Lung microvascular endothelial cell (primary cell): ENCODE measurements at regions not wholly inside any gene's neighbourhood (a gene's known extent, or its start where the extent isn't known, plus 50 kb on each side); places are given as distances from the start of the nearest gene placed in this dataset.

Experiments
- DNase-seq, 2 donors: peaks; one replicate each; pipeline versions ENCODE4 v3.0.0 to v3.0.0-alpha.2; 2010; ENCODE audit warnings: low read depth in 2 of 2

- no peak for DNase-seq
Measured at GRCh38 chr14:30297876-30298795, 260.8 kb upstream of the G2E3 start.

GRCh38 chr14:30299915-30300314 lies 259.0 kb upstream of the G2E3 start:
- DNase-seq, result peak in 1 of 2 donors; percentile 25

- no peak for DNase-seq
Measured at GRCh38 chr14:30303350-30303749, 255.6 kb upstream of the G2E3 start.

GRCh38 chr14:30305346-30305745 lies 253.6 kb upstream of the G2E3 start:
- no peak for DNase-seq

GRCh38 chr14:30309405-30309804 lies 249.6 kb upstream of the G2E3 start:
- DNase-seq, result no peak

GRCh38 chr14:30312214-30312613 lies 246.7 kb upstream of the G2E3 start:
- DNase-seq, result no peak

- no peak for DNase-seq
Measured at GRCh38 chr14:30317729-30318128, 241.2 kb upstream of the G2E3 start.

GRCh38 chr14:30322819-30323218 lies 236.1 kb upstream of the G2E3 start:
- DNase-seq, result no peak

- no peak for DNase-seq
Measured at GRCh38 chr14:30330033-30330432, 228.9 kb upstream of the G2E3 start.

GRCh38 chr14:30330445-30330844 lies 228.5 kb upstream of the G2E3 start:
- DNase-seq, result no peak

GRCh38 chr14:30331030-30331429 lies 227.9 kb upstream of the G2E3 start:
- DNase-seq, result no peak

GRCh38 chr14:30332374-30332773 lies 226.6 kb upstream of the G2E3 start:
- DNase-seq, result no peak

GRCh38 chr14:30333934-30334333 lies 225.0 kb upstream of the G2E3 start:
- no peak for DNase-seq

GRCh38 chr14:30337456-30337855 lies 221.5 kb upstream of the G2E3 start:
- DNase-seq, result no peak

GRCh38 chr14:30339311-30339901 lies 219.6 kb upstream of the G2E3 start:
- no peak for DNase-seq

GRCh38 chr14:30340495-30340894 lies 218.5 kb upstream of the G2E3 start:
- DNase-seq, result no peak

- DNase-seq, result no peak
Measured at GRCh38 chr14:30345511-30345910, 213.4 kb upstream of the G2E3 start.

- no peak for DNase-seq
Measured at GRCh38 chr14:30348445-30348844, 210.5 kb upstream of the G2E3 start.

- no peak for DNase-seq
Measured at GRCh38 chr14:30349520-30349919, 209.4 kb upstream of the G2E3 start.

GRCh38 chr14:30354439-30354838 lies 204.5 kb upstream of the G2E3 start:
- no peak for DNase-seq

GRCh38 chr14:30355431-30355913 lies 203.5 kb upstream of the G2E3 start:
- DNase-seq, result no peak

GRCh38 chr14:30356438-30357202 lies 202.3 kb upstream of the G2E3 start:
- DNase-seq, result no peak
